ENCODE measurements at regions not wholly inside any gene's neighbourhood (a gene's known extent, or its start where the extent isn't known, plus 50 kb on each side); places are given as distances from the start of the nearest gene placed in this dataset.

DNA sequence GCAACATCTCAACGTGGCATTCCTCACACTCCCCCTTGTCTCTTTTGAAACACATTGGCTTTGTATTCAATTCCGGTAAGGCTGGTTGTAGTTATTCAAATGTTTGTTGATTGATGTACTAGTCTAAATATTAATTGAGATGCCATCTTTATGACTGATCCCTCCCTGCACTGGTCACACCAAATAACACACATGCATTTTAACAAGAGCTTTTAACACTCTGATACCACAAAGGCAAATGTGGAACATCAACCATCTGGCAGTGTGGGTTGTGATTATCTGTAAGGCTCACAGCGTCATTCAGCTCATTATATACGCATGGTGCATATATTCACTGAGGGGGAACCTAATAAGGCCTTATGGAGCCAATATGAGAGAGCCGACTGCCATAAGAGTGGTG lies 305.0 kb downstream of the TENT4A start:
- DNase-seq, result no peak
- Histone ChIP-seq H3K36me3 (replicated peaks; ENCODE audit: control insufficient read depth, insufficient read depth, low read length) (no peaks in the 10 kb centered on the region), H3K27me3 (ENCODE audit: control insufficient read depth, insufficient read depth, low read length) (no peaks in the 10 kb centered on the region; the same call in 1 of the 2 replicates), H3K4me3 (ENCODE audit: insufficient read depth, low read depth, low read length) (no peak overlapping the region)

DNA sequence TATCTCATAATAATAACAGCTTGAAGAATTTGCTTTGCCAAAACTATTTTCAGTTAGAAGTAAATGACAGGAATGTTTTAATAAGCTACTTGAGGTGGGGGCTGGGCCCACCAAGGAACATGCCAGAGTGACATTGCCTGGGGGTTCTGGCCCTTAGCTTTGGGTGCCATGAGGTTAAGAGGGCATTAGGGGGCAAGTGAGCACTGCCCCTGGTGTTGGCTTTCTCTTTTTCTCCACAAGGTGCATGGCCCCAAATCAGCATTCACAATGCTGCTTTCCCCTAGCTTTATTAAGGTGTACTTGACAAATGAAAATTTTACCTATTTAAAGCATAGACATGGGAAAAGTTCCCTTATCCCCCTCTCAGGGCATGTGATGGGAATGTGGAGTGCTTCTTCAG lies 305.4 kb downstream of the TENT4A start:
- Histone ChIP-seq H3K36me3 (replicated peaks; ENCODE audit: control insufficient read depth, insufficient read depth, low read length) (no peaks in the 10 kb centered on the region), H3K4me3 (ENCODE audit: insufficient read depth, low read depth, low read length) (no peak overlapping the region), H3K27me3 (ENCODE audit: control insufficient read depth, insufficient read depth, low read length) (no peaks in the 10 kb centered on the region; the same call in 1 of the 2 replicates)
- no peak for DNase-seq

DNA sequence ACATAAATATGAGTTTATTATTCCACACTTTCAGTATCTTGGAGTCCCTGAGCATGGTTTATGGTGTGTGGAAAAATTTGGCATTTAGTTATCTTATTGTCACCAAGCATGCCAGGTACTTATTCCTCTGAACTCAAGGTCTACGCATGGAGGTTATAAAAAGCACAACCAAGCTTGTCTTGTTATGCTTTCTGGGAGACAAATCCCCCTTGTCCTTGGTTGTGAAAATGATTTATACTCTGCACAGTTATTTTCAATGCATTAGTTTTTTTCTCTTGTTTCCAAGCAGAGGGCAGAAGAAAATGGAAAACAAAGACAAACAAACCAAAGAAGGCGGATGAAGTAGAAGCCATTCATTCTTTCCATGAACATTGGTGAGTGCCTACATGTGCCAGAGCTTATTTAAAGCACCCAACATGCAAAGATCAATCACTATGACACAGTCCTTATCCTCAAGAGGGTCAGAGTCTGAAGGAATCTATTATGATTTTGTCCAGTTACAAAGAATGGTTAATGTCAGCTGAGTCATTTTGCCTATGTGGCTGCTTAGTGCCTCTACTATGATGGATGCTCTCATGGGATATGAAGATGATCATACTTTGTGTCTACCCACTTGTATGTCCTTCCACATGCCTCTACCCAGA lies 323.1 kb downstream of the TENT4A start:
- H3K27me3 ChIP-seq (ENCODE audit: control insufficient read depth, insufficient read depth, low read length), result no peaks in the 10 kb centered on the region
- no peak for DNase-seq
- H3K4me3 ChIP-seq (ENCODE audit: insufficient read depth, low read depth, low read length), result no peak overlapping the region
- H3K36me3 ChIP-seq (replicated peaks; ENCODE audit: control insufficient read depth, insufficient read depth, low read length), result no peaks in the 10 kb centered on the region

GRCh38 chr5:7039074-7039473 lies 325.8 kb downstream of the TENT4A start:
- Histone ChIP-seq H3K27me3 (ENCODE audit: control insufficient read depth, insufficient read depth, low read length) (no peaks in the 10 kb centered on the region), H3K36me3 (replicated peaks; ENCODE audit: control insufficient read depth, insufficient read depth, low read length) (no peaks in the 10 kb centered on the region), H3K4me3 (ENCODE audit: insufficient read depth, low read depth, low read length) (no peak overlapping the region)
- no peak for DNase-seq

DNA sequence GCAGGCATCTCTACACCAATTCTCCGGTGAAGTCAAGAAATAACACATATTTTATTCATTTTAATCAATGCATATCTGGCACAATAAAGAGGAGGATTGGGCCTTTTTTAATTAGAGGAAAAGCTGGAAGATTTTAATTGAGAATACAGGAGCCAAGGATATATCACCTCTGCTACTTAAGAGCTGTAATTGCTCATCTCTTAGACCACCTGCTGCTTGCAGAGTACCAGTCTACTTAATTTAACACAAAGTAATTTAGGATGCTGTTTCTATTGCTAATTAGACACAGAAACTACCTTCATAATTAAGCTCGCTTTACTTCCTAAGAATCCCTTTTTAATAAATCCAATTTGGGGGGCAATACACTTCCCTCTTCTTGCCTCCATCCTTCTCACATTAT lies 326.9 kb downstream of the TENT4A start:
- no peak overlapping the region for H3K4me3 ChIP-seq (ENCODE audit: insufficient read depth, low read depth, low read length)
- H3K36me3 ChIP-seq (replicated peaks; ENCODE audit: control insufficient read depth, insufficient read depth, low read length), result no peaks in the 10 kb centered on the region
- DNase-seq, result no peak
- no peaks in the 10 kb centered on the region for H3K27me3 ChIP-seq (ENCODE audit: control insufficient read depth, insufficient read depth, low read length)

- Histone ChIP-seq H3K4me3 (ENCODE audit: insufficient read depth, low read depth, low read length) (no peak overlapping the region), H3K27me3 (ENCODE audit: control insufficient read depth, insufficient read depth, low read length) (no peaks in the 10 kb centered on the region), H3K36me3 (replicated peaks; ENCODE audit: control insufficient read depth, insufficient read depth, low read length) (no peaks in the 10 kb centered on the region)
- DNase-seq, result no peak
Measured at GRCh38 chr5:7043797-7044196, 330.6 kb downstream of the TENT4A start.

- H3K27me3 ChIP-seq (ENCODE audit: control insufficient read depth, insufficient read depth, low read length), result no peaks in the 10 kb centered on the region
- no peak overlapping the region for H3K4me3 ChIP-seq (ENCODE audit: insufficient read depth, low read depth, low read length)
- DNase-seq, result no peak
- H3K36me3 ChIP-seq (replicated peaks; ENCODE audit: control insufficient read depth, insufficient read depth, low read length), result no peaks in the 10 kb centered on the region
Measured at GRCh38 chr5:7047511-7048261, 334.5 kb downstream of the TENT4A start.

- no peak for DNase-seq
- no peaks in the 10 kb centered on the region for H3K27me3 ChIP-seq (ENCODE audit: control insufficient read depth, insufficient read depth, low read length)
- H3K36me3 ChIP-seq (replicated peaks; ENCODE audit: control insufficient read depth, insufficient read depth, low read length), result no peaks in the 10 kb centered on the region
- H3K4me3 ChIP-seq (ENCODE audit: insufficient read depth, low read depth, low read length), result no peak overlapping the region
Measured at GRCh38 chr5:7050986-7051385, 337.8 kb downstream of the TENT4A start.

DNA sequence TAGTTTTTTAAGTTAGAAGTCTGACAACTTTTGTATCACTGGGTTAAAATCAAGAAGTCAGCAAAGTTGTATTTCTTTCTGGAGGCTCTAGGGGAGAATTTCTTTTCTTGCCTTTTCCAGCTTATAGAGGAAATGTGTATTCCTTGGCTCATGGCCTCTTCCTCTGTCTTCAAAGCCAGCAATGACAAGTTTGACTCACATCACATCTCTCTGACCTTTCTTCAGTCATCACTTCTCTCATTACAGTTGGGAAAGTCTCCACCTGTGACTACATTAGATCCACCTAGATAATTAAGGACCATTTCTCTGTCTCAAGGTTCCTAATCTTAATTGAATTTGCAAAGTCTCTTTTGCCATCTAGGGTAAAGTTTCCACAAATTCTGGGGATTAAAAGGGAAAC lies 339.9 kb downstream of the TENT4A start:
- Histone ChIP-seq H3K36me3 (replicated peaks; ENCODE audit: control insufficient read depth, insufficient read depth, low read length) (no peaks in the 10 kb centered on the region), H3K27me3 (ENCODE audit: control insufficient read depth, insufficient read depth, low read length) (no peaks in the 10 kb centered on the region), H3K4me3 (ENCODE audit: insufficient read depth, low read depth, low read length) (no peak overlapping the region)
- DNase-seq, result no peak

DNA sequence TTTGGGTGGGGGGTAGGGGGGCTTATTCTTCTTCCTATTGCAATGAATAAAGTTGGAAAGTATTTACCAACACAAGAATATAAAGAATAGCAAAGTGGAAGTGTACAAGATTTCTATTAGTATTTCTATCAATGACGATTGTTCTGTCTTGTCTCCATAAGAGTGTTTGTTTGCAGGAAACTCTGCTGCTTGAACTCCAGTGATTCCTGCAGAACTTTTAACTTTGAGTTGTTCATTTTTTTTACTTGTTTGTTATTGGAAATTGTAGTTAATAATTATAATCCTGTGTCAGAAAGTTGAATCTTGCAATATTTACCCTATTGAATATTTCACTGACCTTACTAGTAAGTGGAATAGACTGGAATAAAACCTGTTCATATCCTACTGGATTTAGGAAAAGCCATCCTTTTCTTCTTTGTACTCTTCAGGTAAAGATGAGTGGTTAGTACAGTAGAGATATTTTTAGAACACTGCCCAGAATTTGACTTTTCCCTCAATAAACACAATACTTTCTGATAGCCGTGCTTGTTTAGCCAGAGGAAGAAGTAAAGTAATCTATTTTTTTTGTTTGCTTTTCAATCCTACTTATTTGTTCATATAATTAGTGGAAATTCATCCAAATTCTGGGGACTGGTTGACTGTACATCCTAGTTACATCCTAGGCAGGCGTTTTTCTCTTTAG lies 340.4 kb downstream of the TENT4A start:
- Histone ChIP-seq H3K36me3 (replicated peaks; ENCODE audit: control insufficient read depth, insufficient read depth, low read length) (no peaks in the 10 kb centered on the region), H3K27me3 (ENCODE audit: control insufficient read depth, insufficient read depth, low read length) (no peaks in the 10 kb centered on the region), H3K4me3 (ENCODE audit: insufficient read depth, low read depth, low read length) (no peak overlapping the region)
- no peak for DNase-seq

GRCh38 chr5:7066471-7067235 lies 329.3 kb upstream of the ADCY2 start:
- no peak overlapping the region for H3K4me3 ChIP-seq (ENCODE audit: insufficient read depth, low read depth, low read length)
- DNase-seq, result no peak
- no peaks in the 10 kb centered on the region for H3K27me3 ChIP-seq (ENCODE audit: control insufficient read depth, insufficient read depth, low read length)
- H3K36me3 ChIP-seq (replicated peaks; ENCODE audit: control insufficient read depth, insufficient read depth, low read length), result no peaks in the 10 kb centered on the region

DNA sequence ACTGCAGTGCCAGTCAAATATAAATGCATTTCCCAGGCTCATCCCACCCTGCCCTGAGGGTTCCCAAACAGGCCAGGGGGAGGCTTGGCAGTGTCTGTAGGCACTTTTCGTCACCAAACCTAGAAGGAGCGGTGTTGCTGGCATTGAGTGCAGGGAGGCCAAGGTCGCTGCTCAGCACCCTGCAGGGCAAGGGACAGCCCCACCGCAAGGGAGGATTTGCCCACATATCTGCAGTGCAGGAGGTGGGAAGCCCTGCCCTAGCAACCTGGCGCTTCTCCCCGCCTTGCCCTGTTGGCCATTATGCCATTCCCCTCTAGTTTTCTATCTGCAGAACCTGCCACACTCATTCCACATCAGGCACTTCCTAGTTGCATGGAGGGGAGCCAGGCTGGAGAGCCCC lies 327.8 kb upstream of the ADCY2 start:
- no peaks in the 10 kb centered on the region for H3K36me3 ChIP-seq (replicated peaks; ENCODE audit: control insufficient read depth, insufficient read depth, low read length)
- H3K4me3 ChIP-seq (ENCODE audit: insufficient read depth, low read depth, low read length), result no peak overlapping the region
- DNase-seq, result no peak
- no peaks in the 10 kb centered on the region for H3K27me3 ChIP-seq (ENCODE audit: control insufficient read depth, insufficient read depth, low read length)

DNA sequence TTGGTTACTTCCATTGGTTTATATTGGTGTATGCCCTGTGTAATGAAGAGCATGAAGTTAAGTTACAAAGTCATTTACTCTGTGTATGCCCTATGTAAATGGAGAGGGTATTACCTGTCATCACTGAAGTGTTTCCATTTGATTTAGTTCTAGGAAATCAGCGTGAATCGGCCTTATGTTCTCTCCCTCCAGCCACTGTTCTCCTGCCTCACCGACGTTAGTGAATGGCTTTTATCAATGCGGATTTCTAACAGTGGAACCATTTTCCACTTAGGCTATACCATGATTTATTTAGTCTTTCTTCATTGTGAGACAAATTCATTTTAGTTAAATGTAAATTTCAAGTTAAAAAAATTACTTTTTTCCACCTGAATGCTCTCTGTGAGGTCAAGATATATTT lies 327.0 kb upstream of the ADCY2 start:
- no peak for DNase-seq
- no peaks in the 10 kb centered on the region for H3K27me3 ChIP-seq (ENCODE audit: control insufficient read depth, insufficient read depth, low read length)

GRCh38 chr5:7072188-7072587 lies 323.8 kb upstream of the ADCY2 start:
- no peak for DNase-seq
- H3K4me3 ChIP-seq (ENCODE audit: insufficient read depth, low read depth, low read length), result no peak overlapping the region

More for the DNA sequence above, 327.0 kb upstream of the ADCY2 start:
- Histone ChIP-seq H3K36me3 (replicated peaks; ENCODE audit: control insufficient read depth, insufficient read depth, low read length) (no peaks in the 10 kb centered on the region), H3K4me3 (ENCODE audit: insufficient read depth, low read depth, low read length) (no peak overlapping the region)

More at GRCh38 chr5:7072188-7072587, 323.8 kb upstream of the ADCY2 start:
- H3K27me3 ChIP-seq (ENCODE audit: control insufficient read depth, insufficient read depth, low read length), result no peaks in the 10 kb centered on the region
- no peaks in the 10 kb centered on the region for H3K36me3 ChIP-seq (replicated peaks; ENCODE audit: control insufficient read depth, insufficient read depth, low read length)

Data from H7 (cell line).